Activated CD4-positive, alpha-beta T cell treated with anti-CD3 and anti-CD28 coated beads, Interleukin-2, amount 10 ng/mL, durations not matched to agents 7 days and 5 days (primary cell): ENCODE measurements at regions not wholly inside any gene's neighbourhood (a gene's known extent, or its start where the extent isn't known, plus 50 kb on each side); places are given as distances from the start of the nearest gene placed in this dataset.

ENCODE experiments used
- CTCF ChIA-PET: fragments of 350-600 bp; sonication (Branson Sonifier 250); formaldehyde crosslinking; loops from one replicate; lab custom pipeline; 2021; ENCODE audit warnings: antibody characterized with exemption; lab: Charles Lee
- POLR2A ChIA-PET: fragments of 350-600 bp; sonication (Branson Sonifier 250); formaldehyde crosslinking; loops from one replicate; lab custom pipeline; 2021; ENCODE audit warnings: antibody characterized with exemption; lab: Charles Lee
- DNase-seq: peaks from one replicate; pipeline ENCODE4 v3.0.0-alpha.2; 2020
- H3K27ac Mint-ChIP-seq: one replicate; pipeline ENCODE4 v1.8.0; 2021; ENCODE audit warnings: mild to moderate bottlenecking, moderate library complexity, mixed read lengths
- H3K27me3 Mint-ChIP-seq: one replicate; pipeline ENCODE4 v1.8.0; 2021; ENCODE audit warnings: mixed read lengths
- H3K36me3 Mint-ChIP-seq: one replicate; pipeline ENCODE4 v1.8.0; 2021; ENCODE audit warnings: low read depth, mixed read lengths
- H3K4me1 Mint-ChIP-seq: one replicate; pipeline ENCODE4 v1.8.0; 2021; ENCODE audit warnings: mixed read lengths
- H3K4me3 Mint-ChIP-seq: one replicate; pipeline ENCODE4 v1.8.0; 2021; ENCODE audit warnings: mild to moderate bottlenecking, moderate library complexity, mixed read lengths
- H3K9me3 Mint-ChIP-seq: one replicate; pipeline ENCODE4 v1.8.0; 2021; ENCODE audit warnings: mixed read lengths

DNA sequence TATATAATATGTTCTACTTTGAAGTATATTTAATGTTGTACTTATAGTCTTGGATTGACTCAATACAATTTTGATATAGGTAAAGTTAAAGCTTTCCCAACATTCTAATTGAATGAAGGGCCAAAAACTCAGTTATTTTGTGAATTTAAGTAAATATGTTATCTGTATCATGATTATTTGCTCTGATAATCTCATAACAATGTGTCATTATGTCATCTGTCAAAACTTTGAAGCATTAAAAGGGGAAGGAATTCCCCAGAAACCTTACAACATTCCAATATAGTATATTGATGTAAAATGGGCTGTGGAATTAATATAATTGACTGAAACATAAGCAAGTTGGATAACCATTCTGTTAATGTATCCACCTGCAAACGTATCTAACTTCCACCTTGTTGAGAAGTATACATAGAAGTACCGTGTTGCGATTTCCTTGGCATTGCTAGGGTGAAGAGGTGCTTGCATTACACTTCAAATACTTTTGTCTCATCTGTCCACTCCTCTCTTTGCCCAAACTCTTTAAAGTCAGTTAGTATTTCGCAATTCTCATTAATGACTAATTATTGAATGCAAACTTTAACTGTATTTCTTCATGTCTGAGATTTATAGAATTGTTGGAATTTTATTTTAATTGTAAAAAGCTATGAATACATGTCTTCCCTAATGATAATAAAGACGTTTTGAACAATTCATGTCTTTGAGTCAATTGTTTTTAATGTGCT lies 1982.1 kb upstream of the ADGRL3 start:
- H3K4me3 Mint-ChIP-seq = no peak overlapping the region
- no peaks in the 10 kb centered on the region for H3K4me1 Mint-ChIP-seq
- ChIA-PET CTCF (no interaction called here), POLR2A (no interaction called here)
- DNase-seq = no peak
- H3K27me3 Mint-ChIP-seq = no peaks in the 10 kb centered on the region
- H3K9me3 Mint-ChIP-seq = no peaks in the 10 kb centered on the region
- H3K36me3 Mint-ChIP-seq = no peaks in the 10 kb centered on the region
- H3K27ac Mint-ChIP-seq = no peak overlapping the region

DNA sequence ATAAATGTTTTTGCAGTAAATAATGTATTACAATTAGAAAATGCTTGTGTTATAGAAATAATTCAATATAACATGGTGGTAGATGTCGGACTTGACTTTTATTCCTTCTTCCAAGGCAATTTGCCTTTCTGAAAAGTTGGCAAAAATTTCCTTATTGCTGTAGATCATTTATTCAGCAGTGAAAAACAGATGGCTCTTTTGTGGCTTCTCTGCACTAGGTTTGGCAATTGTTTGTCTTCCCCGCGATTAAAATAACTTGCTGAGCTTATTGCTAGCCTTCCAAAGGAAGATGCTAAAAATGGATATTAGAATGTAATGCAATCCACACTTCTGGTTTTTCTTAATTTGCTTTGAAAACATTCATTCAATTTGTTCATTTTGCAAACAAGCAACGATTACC lies 1977.9 kb upstream of the ADGRL3 start:
- H3K4me3 Mint-ChIP-seq = no peak overlapping the region
- DNase-seq = no peak
- POLR2A ChIA-PET = no interaction called here

DNA sequence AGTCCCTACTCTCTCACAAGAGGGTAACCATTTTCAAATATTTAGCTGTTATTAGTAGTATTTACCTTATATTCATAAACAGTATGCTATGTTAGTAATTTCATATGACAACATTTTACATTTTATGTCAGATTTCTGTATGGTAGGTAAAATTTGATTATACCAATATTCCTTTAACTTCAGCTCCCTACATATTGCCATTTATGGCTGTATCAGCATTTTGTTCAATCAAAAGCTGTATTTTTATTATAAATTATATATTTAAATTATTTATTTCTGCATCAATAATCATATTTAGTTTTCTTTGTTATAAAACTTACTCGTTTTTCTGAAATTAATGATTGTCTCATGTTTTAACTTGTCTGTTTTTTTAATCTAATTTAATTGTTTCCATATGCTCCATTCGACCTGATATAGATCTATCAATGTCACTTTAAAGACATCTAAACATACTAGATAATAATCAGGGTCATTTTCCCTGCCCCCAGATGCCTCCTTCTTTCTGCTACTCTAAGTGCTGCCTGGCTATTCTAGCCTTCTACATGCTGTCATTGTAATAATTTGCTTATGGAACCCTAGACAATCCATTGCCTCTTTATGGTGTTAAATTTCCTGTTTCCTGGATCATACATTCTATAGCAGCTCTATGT lies 1976.7 kb upstream of the ADGRL3 start:
- no peaks in the 10 kb centered on the region for H3K4me1 Mint-ChIP-seq

More for the DNA sequence above, 1977.9 kb upstream of the ADGRL3 start:
- H3K27me3 Mint-ChIP-seq = no peaks in the 10 kb centered on the region
- no peaks in the 10 kb centered on the region for H3K36me3 Mint-ChIP-seq
- no peak overlapping the region for H3K27ac Mint-ChIP-seq
- H3K9me3 Mint-ChIP-seq = peaks cover 3% of the 10 kb centered on the region
- CTCF ChIA-PET = no interaction called here
- no peaks in the 10 kb centered on the region for H3K4me1 Mint-ChIP-seq

DNA sequence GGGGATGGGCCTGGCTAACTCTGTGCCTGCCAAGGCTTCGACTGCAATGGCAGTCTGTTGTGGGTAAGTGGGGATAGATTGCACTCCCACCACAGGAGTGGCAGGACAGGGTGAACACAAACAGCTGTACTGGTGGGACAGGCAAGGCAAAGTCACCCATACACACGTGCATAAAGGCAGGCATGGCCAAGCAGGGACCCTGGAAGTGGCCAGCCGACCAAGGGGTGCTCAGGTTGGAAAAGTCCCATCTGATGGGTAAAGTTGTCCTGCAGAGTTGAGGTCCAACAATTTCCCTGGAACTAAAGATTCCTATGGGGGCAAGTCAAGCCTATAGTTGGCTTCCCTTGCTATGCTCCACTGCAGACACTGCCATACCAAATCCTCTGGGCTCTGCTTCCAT lies 1961.9 kb upstream of the ADGRL3 start:
- H3K27ac Mint-ChIP-seq = no peak overlapping the region
- no peak overlapping the region for H3K4me3 Mint-ChIP-seq
- ChIA-PET POLR2A (no interaction called here), CTCF (no interaction called here)
- DNase-seq = no peak
- peaks cover 7% of the 10 kb centered on the region for H3K9me3 Mint-ChIP-seq
- H3K27me3 Mint-ChIP-seq = no peaks in the 10 kb centered on the region
- peaks cover 2% of the 10 kb centered on the region for H3K4me1 Mint-ChIP-seq
- no peaks in the 10 kb centered on the region for H3K36me3 Mint-ChIP-seq

More for the DNA sequence above, 1976.7 kb upstream of the ADGRL3 start:
- ChIA-PET CTCF (no interaction called here), POLR2A (no interaction called here)
- no peak overlapping the region for H3K4me3 Mint-ChIP-seq
- no peak overlapping the region for H3K27ac Mint-ChIP-seq
- no peaks in the 10 kb centered on the region for H3K27me3 Mint-ChIP-seq
- no peak for DNase-seq
- no peaks in the 10 kb centered on the region for H3K36me3 Mint-ChIP-seq
- peaks cover 4% of the 10 kb centered on the region for H3K9me3 Mint-ChIP-seq

DNA sequence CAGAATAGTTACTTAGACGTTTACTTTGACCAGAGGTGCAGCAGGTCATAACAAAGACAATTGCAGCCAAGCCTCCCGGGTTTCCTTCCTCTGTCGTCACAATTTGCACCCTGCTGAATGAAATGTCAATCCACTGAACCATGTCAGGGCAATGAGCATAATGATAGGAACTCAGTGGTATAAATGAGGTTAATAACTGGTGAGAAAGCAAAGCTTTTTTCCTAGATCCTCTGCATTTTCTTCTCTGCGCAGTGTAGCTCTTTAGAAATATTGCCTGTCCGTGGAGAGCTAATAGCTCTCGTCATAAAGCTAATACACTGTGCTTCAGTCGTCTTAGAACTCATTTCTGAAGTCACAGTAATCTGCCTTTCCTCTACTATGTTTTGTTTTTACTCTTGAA lies 1960.1 kb upstream of the ADGRL3 start:
- H3K9me3 Mint-ChIP-seq = peaks cover 6% of the 10 kb centered on the region

DNA sequence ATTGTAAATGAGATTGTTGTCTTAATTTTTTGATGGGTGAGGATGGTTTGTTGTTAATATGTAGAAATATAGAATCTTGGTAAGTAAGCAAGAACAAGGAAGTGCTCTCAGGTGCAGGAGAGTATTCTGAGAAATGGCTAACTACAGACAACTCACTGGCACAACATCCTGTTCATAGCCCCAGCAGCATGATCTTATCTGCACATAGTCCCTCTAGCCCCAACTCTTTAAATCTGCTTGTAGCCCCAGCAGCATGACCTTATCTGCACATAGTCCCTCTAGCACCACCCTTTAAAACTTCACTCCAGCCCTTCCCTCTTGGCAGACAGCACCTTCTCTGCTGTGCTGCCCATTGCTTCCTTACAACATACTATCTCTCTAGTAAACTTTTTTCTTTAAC lies 1957.1 kb upstream of the ADGRL3 start:
- H3K27me3 Mint-ChIP-seq = no peaks in the 10 kb centered on the region
- H3K36me3 Mint-ChIP-seq = no peaks in the 10 kb centered on the region
- peaks cover 3% of the 10 kb centered on the region for H3K9me3 Mint-ChIP-seq
- no peak for DNase-seq
- H3K4me3 Mint-ChIP-seq = no peak overlapping the region
- ChIA-PET POLR2A (no interaction called here), CTCF (no interaction called here)
- peaks cover 2% of the 10 kb centered on the region for H3K4me1 Mint-ChIP-seq
- no peak overlapping the region for H3K27ac Mint-ChIP-seq

More for the DNA sequence above, 1960.1 kb upstream of the ADGRL3 start:
- Mint-ChIP-seq H3K36me3 (no peaks in the 10 kb centered on the region), H3K27ac (no peak overlapping the region), H3K4me1 (peaks cover 2% of the 10 kb centered on the region), H3K4me3 (no peak overlapping the region), H3K27me3 (no peaks in the 10 kb centered on the region)
- DNase-seq = no peak
- ChIA-PET POLR2A (no interaction called here), CTCF (no interaction called here)

DNA sequence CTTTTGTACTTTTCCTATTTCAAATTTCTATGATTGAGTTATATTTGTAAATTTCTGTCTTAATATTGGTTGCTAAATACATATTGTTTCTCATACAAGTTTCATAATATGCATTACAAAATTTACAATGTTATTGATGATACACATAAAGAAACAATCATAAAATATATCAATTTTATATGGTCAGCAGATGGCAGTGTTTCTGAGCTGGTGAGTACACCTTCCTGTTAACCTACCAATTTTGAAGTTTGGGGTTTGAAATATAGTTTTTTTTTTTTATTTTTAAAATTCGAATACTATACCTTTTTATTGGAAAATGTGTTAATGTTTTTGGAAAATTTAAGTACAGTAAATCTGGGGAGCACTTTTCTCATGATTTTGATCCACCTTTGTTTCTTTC lies 1953.1 kb upstream of the ADGRL3 start:
- ChIA-PET POLR2A (no interaction called here), CTCF (no interaction called here)
- no peak for DNase-seq
- no peak overlapping the region for H3K27ac Mint-ChIP-seq
- H3K27me3 Mint-ChIP-seq = no peaks in the 10 kb centered on the region
- no peak overlapping the region for H3K4me3 Mint-ChIP-seq
- peaks cover 2% of the 10 kb centered on the region for H3K4me1 Mint-ChIP-seq
- H3K36me3 Mint-ChIP-seq = no peaks in the 10 kb centered on the region
- H3K9me3 Mint-ChIP-seq = no peaks in the 10 kb centered on the region

DNA sequence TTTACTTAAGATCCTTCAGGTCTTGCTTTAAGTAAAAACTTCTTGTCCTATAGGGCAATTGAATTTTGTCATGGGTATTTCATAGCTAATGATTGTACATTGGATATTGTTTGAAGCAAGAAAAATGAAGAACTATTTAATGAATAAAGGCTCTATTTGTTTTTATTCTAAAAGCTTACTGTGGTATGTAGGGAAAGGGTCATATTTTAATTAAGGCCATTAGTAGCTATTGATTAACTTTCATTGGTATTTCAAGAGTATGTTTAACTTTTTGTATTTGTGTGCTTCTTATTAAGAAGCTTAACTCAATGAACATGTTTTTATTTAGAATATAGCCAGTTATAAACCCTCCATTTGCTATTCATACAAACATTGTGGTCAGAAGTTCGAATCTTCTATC lies 1951.8 kb upstream of the ADGRL3 start:
- no peaks in the 10 kb centered on the region for H3K27me3 Mint-ChIP-seq
- ChIA-PET CTCF (no interaction called here), POLR2A (no interaction called here)
- H3K4me1 Mint-ChIP-seq = no peaks in the 10 kb centered on the region
- no peak for DNase-seq
- H3K27ac Mint-ChIP-seq = no peak overlapping the region
- H3K4me3 Mint-ChIP-seq = no peak overlapping the region
- no peaks in the 10 kb centered on the region for H3K36me3 Mint-ChIP-seq
- no peaks in the 10 kb centered on the region for H3K9me3 Mint-ChIP-seq

DNA sequence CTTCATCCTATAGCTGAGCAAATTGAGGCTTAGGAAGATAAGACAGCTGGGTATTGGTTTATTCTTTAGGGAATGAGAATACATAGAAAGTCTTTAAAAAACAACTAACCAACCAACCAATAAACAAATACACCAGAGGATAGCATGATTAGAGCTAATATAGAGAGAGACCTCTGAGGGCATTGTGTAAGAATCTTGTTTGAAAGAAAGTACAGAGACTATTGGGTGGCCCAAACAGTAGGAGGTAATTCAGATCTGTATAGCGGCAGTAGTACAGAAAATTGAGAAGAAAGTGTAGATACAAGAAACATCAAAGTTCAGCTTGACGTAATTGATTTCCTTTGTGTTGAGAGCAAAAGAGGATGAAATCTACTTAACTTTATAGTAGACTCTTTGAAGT lies 1951.0 kb upstream of the ADGRL3 start:
- Mint-ChIP-seq H3K9me3 (no peaks in the 10 kb centered on the region), H3K27ac (no peak overlapping the region), H3K27me3 (no peaks in the 10 kb centered on the region), H3K36me3 (no peaks in the 10 kb centered on the region), H3K4me3 (no peak overlapping the region), H3K4me1 (no peaks in the 10 kb centered on the region)
- ChIA-PET POLR2A (no interaction called here), CTCF (no interaction called here)
- no peak for DNase-seq

DNA sequence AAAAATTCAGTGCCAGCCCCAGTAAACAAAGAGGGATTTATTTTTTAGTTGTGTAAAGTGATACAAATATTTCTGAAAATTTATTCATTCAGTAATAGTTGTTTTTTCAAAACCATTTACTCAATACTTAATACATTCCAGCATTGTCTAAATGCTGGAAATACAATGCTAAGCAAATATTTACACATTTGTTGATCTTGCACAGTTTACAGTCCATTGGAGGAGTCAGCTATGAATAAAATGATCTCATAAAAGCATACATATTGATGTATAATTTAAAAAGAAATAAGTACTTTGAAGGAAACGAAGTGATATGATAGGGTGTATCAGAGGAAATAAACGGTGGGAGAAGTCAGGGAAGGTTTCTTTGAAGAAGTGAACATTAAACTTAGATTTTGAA lies 1942.1 kb upstream of the ADGRL3 start:
- no peaks in the 10 kb centered on the region for H3K27me3 Mint-ChIP-seq
- ChIA-PET CTCF (no interaction called here), POLR2A (no interaction called here)
- H3K27ac Mint-ChIP-seq = no peak overlapping the region
- H3K9me3 Mint-ChIP-seq = peaks cover 10% of the 10 kb centered on the region
- DNase-seq = no peak
- no peaks in the 10 kb centered on the region for H3K4me1 Mint-ChIP-seq
- H3K4me3 Mint-ChIP-seq = no peak overlapping the region
- no peaks in the 10 kb centered on the region for H3K36me3 Mint-ChIP-seq

DNA sequence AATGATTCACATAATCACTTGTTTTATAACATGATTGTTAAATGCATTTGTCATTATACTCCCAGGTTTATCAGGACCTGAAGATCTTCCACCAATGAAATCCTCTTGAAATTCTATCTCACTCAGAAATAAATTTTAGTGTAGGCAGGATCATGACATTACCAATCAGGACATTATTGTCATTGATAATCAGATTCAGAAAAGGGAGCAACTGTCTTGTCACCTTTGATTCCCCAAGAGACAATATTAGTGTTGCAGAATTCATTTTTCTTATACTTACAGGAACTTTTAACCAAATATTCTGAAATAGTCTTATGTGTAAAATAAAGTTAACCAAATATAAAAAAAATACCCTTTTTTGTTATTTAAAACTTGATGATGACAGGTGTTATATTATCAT lies 1892.5 kb upstream of the ADGRL3 start:
- no peak overlapping the region for H3K4me3 Mint-ChIP-seq
- H3K36me3 Mint-ChIP-seq = no peaks in the 10 kb centered on the region
- no peak for DNase-seq
- POLR2A ChIA-PET = no interaction called here
- no peaks in the 10 kb centered on the region for H3K4me1 Mint-ChIP-seq
- H3K9me3 Mint-ChIP-seq = no peaks in the 10 kb centered on the region
- no peaks in the 10 kb centered on the region for H3K27me3 Mint-ChIP-seq
- H3K27ac Mint-ChIP-seq = no peak overlapping the region
- CTCF ChIA-PET = no interaction called here

DNA sequence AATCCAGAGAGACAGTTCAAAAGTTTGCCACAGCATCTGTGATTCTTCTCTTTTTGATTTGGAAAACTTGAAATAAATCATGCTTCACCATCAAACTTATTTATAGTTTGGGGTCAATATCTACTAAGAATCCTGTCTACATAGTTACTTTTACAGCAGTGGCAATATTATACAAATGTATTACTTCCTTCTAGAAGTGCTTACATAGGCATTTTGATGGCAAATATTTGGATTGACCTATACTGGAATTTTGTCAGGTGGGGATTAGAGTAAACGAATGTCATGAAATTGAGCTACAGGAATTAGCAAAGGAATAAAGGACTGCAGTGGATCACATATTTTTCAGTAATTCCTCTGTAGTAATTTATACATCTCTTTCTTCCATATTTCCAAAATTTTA lies 1885.5 kb upstream of the ADGRL3 start:
- CTCF ChIA-PET = interaction anchor here (0.6 kb wide), 1 partner anchor 338 kb away, joined by 3 read pairs; no protein-coding TSS in a partner anchor
- peaks cover 6% of the 10 kb centered on the region for H3K9me3 Mint-ChIP-seq
- DNase-seq = no peak
- POLR2A ChIA-PET = no interaction called here
- no peaks in the 10 kb centered on the region for H3K36me3 Mint-ChIP-seq
- no peaks in the 10 kb centered on the region for H3K4me1 Mint-ChIP-seq
- no peaks in the 10 kb centered on the region for H3K27me3 Mint-ChIP-seq
- no peak overlapping the region for H3K4me3 Mint-ChIP-seq
- H3K27ac Mint-ChIP-seq = no peak overlapping the region

DNA sequence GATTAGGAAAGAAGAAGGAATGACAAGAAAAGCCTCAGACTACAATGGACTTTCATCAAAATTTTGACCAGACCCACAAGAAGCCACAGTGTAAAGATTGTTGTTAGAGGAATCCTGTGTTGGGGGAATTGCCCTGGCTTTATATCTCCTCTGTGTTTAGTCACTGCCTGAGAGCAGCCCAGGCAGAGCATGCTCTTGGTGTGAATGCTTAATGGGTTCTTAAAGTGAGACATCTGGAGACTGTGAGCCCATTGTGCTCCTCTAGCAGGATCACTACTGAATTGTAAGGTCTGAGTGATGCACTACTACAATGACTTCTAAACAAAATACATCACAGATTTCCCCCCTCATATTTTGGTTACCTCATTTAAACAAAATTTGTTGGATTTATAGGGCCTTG lies 1860.5 kb upstream of the ADGRL3 start:
- CTCF ChIA-PET = no interaction called here
- H3K27ac Mint-ChIP-seq = no peak overlapping the region
- no peak for DNase-seq
- no peak overlapping the region for H3K4me3 Mint-ChIP-seq
- no peaks in the 10 kb centered on the region for H3K27me3 Mint-ChIP-seq
- no peaks in the 10 kb centered on the region for H3K4me1 Mint-ChIP-seq
- no peaks in the 10 kb centered on the region for H3K36me3 Mint-ChIP-seq
- POLR2A ChIA-PET = no interaction called here
- H3K9me3 Mint-ChIP-seq = peaks cover 5% of the 10 kb centered on the region

DNA sequence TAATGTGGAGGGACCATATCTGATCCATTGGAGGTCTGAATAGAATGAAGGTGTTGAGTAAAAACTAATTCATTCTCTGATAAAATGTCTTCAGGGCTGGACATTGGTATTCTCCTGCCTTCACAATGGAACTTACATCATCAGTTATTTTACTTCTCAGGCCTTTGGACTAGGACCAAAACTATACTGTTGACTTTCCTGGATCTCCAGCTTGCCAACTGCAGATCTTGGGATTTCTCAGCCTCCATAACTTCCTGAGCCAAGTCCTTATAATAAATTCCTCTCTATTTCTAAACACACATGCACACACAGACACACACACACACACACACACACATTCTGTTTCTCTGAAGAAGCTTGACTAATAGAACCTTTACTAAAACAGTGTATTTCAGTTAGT lies 1858.6 kb upstream of the ADGRL3 start:
- Mint-ChIP-seq H3K36me3 (no peaks in the 10 kb centered on the region), H3K9me3 (peaks cover 5% of the 10 kb centered on the region), H3K27me3 (no peaks in the 10 kb centered on the region), H3K4me1 (no peaks in the 10 kb centered on the region), H3K4me3 (no peak overlapping the region), H3K27ac (no peak overlapping the region)
- POLR2A ChIA-PET = no interaction called here
- no peak for DNase-seq
- CTCF ChIA-PET = interaction anchor here (0.6 kb wide), 1 partner anchor 29 kb away, joined by 3 read pairs; no protein-coding TSS in a partner anchor
